ACC112 (cell line): ENCODE measurements at regions not wholly inside any gene's neighbourhood (a gene's known extent, or its start where the extent isn't known, plus 50 kb on each side); places are given as distances from the start of the nearest gene placed in this dataset.

Experiments
- H2AFZ ChIP-seq: fragments of 200-600 bp; sonication (generic); one replicate; pipeline ENCODE4 v1.6.0; 2017; ENCODE audit warnings: antibody characterized with exemption, low read length; ENCODE audit not compliant: unreplicated experiment
- H3K27ac ChIP-seq: fragments of 200-600 bp; sonication (generic); 2 replicates; pipeline ENCODE4 v1.5.1; 2014; ENCODE audit warnings: low read depth, mild to moderate bottlenecking, antibody characterized with exemption, low read length, moderate library complexity
- H3K27me3 ChIP-seq: fragments of 200-600 bp; sonication (generic); 2 replicates; pipeline ENCODE4 v1.6.1; 2014; ENCODE audit warnings: mild to moderate bottlenecking, antibody characterized with exemption, low read length, moderate library complexity, mixed read lengths; ENCODE audit not compliant: insufficient read depth
- H3K36me3 ChIP-seq: fragments of 200-600 bp; sonication (generic); 2 replicates; pipeline ENCODE4 v1.6.1; 2016; ENCODE audit warnings: mild to moderate bottlenecking, antibody characterized with exemption, low read length, moderate library complexity, mixed read lengths; ENCODE audit not compliant: insufficient read depth
- H3K4me1 ChIP-seq: fragments of 200-600 bp; sonication (generic); one replicate; pipeline ENCODE4 v1.6.1; 2016; ENCODE audit warnings: low read length, mixed read lengths; ENCODE audit not compliant: insufficient read depth, unreplicated experiment, control insufficient read depth
- H3K4me3 ChIP-seq: fragments of 200-600 bp; sonication (generic); 2 replicates; pipeline ENCODE4 v1.5.1; 2014; ENCODE audit warnings: mild to moderate bottlenecking, low read depth, low read length
- H3K79me2 ChIP-seq: fragments of 200-600 bp; sonication (generic); one replicate; pipeline ENCODE4 v1.6.0; 2016; ENCODE audit warnings: low read length; ENCODE audit not compliant: control insufficient read depth, unreplicated experiment, insufficient read depth

DNA sequence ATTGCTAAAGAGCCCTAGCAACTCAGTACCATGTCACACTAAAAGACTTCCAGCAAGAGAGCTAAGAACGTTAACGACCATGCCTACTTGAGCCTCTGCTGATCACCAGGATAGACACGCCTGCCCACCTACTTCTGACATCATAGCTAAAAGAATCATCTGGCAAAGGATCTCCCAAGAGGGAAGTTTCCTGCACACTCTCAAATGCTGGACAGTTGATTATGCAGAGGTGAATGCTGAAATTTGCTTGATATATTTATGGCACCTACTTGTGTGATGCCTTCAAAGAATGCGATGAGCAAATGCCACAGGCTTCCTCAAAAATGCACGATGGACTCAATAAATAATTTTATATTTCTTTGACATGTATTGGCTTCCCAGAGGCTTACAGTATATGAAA is 113.6 kb downstream of the GALC start:
- Histone ChIP-seq H3K27ac (no peak overlapping the region), H3K27me3 (no peaks in the 10 kb centered on the region), H2AFZ (no peak overlapping the region), H3K36me3 (no peaks in the 10 kb centered on the region), H3K79me2 (no peaks in the 10 kb centered on the region), H3K4me3 (no peak overlapping the region), H3K4me1 (no peaks in the 10 kb centered on the region)

DNA sequence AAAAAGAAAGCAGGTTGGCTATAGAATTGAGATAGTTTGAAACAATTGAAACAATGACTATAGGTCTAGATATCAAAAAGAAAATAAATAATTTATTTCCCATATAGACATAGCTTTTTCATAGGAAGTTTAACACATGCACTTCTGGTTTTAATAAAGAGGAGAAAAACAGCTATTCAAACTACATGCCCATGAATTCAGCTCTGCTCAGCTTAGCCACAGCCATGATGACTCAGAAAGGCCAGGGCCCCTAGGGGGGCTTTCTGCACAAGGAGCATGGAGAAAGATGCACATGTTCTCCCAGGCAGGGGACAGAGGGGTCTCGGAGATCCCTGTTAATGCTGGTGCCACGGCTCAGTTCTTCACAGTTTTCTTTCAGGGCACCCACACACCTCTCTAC is 114.0 kb downstream of the GALC start:
- H3K4me1 ChIP-seq: no peaks in the 10 kb centered on the region
- no peak overlapping the region for H3K4me3 ChIP-seq
- H3K27ac ChIP-seq: no peak overlapping the region
- no peak overlapping the region for H2AFZ ChIP-seq
- no peaks in the 10 kb centered on the region for H3K79me2 ChIP-seq
- no peaks in the 10 kb centered on the region for H3K27me3 ChIP-seq
- no peaks in the 10 kb centered on the region for H3K36me3 ChIP-seq

DNA sequence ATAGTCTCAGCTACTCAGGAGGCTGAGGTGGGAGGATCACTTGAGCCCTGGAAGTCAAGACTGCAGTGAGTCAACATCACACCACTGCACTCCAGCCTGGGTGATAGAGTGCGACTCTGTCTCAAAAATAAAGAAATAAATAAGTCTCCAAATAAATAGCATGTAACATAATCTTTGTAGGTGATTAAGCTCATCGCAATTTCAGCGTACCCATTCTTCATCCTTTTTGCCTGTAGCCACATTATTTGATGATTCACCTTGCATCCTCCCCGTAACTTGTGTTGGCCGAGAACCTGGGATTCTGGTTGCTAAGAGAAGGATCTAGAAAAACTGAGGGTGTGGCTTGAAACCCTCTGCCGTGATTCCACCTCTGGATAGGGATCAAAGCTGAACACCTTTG is 115.1 kb downstream of the GALC start:
- Histone ChIP-seq H3K27ac (no peak overlapping the region), H3K4me1 (no peaks in the 10 kb centered on the region), H3K27me3 (no peaks in the 10 kb centered on the region), H3K79me2 (no peaks in the 10 kb centered on the region), H3K36me3 (no peaks in the 10 kb centered on the region), H3K4me3 (no peak overlapping the region), H2AFZ (no peak overlapping the region)

GRCh38 chr14:87874676-87875075 is 118.3 kb downstream of the GALC start:
- Histone ChIP-seq H3K27ac (no peak overlapping the region), H3K4me1 (no peaks in the 10 kb centered on the region), H2AFZ (no peak overlapping the region), H3K36me3 (no peaks in the 10 kb centered on the region), H3K4me3 (no peak overlapping the region), H3K27me3 (no peaks in the 10 kb centered on the region), H3K79me2 (no peaks in the 10 kb centered on the region)

- no peak overlapping the region for H3K27ac ChIP-seq
- H2AFZ ChIP-seq: no peak overlapping the region
- no peaks in the 10 kb centered on the region for H3K36me3 ChIP-seq
- no peak overlapping the region for H3K4me3 ChIP-seq
- no peaks in the 10 kb centered on the region for H3K79me2 ChIP-seq
- no peaks in the 10 kb centered on the region for H3K27me3 ChIP-seq
- no peaks in the 10 kb centered on the region for H3K4me1 ChIP-seq
These were observed 119.2 kb downstream of the GALC start for GRCh38 chr14:87873741-87874140.

DNA sequence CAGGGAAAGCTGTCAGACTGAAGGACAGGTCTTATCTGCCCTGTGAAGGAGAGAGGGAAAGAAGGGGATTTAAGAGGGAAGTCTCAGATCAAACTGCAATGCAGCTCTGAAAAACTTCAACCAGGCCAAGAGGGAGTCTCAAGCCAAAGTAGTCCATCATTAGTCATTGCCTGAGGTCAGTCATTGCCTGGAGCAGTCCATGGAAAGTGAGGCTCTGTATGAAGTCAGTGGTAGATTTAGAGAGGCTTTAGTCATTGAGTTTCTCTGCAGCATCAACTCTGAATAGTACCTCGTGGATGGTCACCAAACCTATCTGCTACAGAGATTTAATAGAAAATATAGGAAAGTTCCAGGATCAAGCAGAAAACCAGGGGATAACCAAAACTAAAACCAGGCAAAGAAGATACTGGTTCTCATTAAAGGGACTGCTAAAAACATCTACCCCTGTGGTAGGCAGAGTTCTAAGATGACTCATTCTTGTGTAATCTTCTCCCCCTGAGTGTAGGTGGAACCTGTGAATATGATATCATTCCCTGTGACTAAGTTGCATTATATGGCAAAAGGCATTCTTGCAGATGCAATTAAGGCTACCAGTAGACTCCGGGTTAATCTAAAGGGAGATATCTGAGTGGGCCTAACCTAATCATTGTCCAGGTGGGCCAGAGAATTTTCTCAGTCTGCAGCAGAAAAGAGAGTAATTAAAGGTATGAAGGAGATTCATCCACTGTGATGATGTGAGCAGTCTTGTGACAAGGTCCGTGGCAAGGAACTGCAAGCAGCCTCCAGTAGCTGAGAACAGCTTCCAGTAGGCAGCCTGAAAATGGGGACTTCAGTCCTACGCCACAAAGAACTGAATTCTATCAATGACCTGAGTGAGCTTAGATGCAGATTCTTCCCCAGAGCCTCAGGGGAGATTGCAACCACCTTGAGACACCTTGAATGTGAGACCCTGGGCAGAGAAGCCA is 123.1 kb downstream of the GALC start:
- H3K36me3 ChIP-seq: no peaks in the 10 kb centered on the region
- H3K79me2 ChIP-seq: no peaks in the 10 kb centered on the region
- no peak overlapping the region for H3K4me3 ChIP-seq
- no peak overlapping the region for H2AFZ ChIP-seq
- no peaks in the 10 kb centered on the region for H3K4me1 ChIP-seq
- no peaks in the 10 kb centered on the region for H3K27me3 ChIP-seq
- H3K27ac ChIP-seq: no peak overlapping the region

DNA sequence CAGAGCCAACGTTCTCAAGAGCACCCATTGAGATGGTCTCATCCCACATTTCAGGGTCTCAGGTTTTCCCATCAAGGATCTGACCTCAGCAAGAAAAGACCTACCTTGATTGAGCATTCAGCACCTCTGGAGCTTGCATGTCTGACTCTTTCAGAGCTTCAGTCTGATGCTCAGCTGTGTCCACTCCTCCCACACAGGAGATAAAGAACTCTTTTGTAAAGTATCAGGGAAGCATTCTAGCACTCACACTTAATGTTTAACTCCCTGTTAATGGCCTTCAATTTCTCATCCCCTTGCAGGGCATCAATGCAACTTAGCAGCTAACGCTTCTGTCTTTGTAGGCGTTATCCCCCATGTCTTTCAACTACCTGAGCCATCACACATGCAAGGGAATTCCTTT is 124.1 kb downstream of the GALC start:
- Histone ChIP-seq H3K36me3 (no peaks in the 10 kb centered on the region), H3K27ac (no peak overlapping the region), H3K27me3 (no peaks in the 10 kb centered on the region), H2AFZ (no peak overlapping the region), H3K4me1 (no peaks in the 10 kb centered on the region), H3K4me3 (no peak overlapping the region), H3K79me2 (no peaks in the 10 kb centered on the region)

DNA sequence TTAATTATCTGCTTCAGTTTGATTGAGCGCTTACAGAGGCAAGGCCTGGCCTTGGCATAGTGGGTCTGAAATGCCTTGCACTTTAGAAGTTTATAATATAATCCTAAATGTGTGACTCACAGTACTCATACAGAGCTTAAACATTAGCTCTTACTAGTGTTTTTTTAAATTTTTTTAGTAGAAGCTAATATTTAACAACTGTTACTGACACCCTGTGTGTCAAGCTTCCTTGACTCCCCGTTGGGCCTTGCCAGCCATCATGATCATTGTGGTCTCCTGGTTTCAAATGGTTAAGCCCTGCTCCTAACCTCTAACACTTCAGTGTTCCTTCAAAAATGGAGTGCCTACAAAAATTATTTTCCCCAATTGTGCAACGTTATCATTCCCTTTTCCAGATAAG is 126.9 kb downstream of the GALC start:
- no peak overlapping the region for H3K4me3 ChIP-seq
- no peaks in the 10 kb centered on the region for H3K4me1 ChIP-seq
- H3K36me3 ChIP-seq: no peaks in the 10 kb centered on the region
- H3K79me2 ChIP-seq: no peaks in the 10 kb centered on the region
- H2AFZ ChIP-seq: no peak overlapping the region
- H3K27me3 ChIP-seq: no peaks in the 10 kb centered on the region
- no peak overlapping the region for H3K27ac ChIP-seq

- H3K27ac ChIP-seq: no peak overlapping the region
- no peaks in the 10 kb centered on the region for H3K36me3 ChIP-seq
- H3K27me3 ChIP-seq: no peaks in the 10 kb centered on the region
- no peaks in the 10 kb centered on the region for H3K4me1 ChIP-seq
- H3K79me2 ChIP-seq: no peaks in the 10 kb centered on the region
- no peak overlapping the region for H2AFZ ChIP-seq
- no peak overlapping the region for H3K4me3 ChIP-seq
These were observed 128.4 kb downstream of the GALC start for GRCh38 chr14:87864356-87865270.

DNA sequence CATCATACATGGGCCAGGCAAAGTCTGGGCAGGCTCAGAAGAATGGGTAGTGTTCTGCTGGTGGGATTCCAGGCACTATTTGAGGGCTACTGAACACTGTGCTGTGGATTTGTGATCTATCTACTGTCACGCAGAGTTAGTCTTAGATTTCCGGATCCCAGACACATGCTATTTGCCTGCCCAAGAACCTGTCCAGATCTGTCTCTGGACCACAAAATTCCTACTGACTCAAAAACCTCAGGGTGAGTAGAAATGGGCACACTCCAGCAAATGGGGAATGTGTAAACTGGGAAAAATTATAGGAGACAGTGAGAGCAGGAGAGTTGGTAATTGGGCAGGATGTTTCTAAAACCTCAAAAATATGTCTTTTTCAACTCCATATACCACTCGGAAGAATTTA is 129.9 kb downstream of the GALC start:
- Histone ChIP-seq H3K79me2 (no peaks in the 10 kb centered on the region), H3K27me3 (no peaks in the 10 kb centered on the region), H3K27ac (no peak overlapping the region), H3K4me3 (no peak overlapping the region), H3K36me3 (no peaks in the 10 kb centered on the region), H2AFZ (no peak overlapping the region), H3K4me1 (no peaks in the 10 kb centered on the region)
